Lower lobe of right lung (tissue), 2 donors: ENCODE measurements at regions not wholly inside any gene's neighbourhood (a gene's known extent, or its start where the extent isn't known, plus 50 kb on each side); places are given as distances from the start of the nearest gene placed in this dataset.
"Not testable (repeated sequence)": the region's sequence is repeated elsewhere in the genome, so short reads cannot be mapped to it uniquely, and the experiment has no call there.

ENCODE experiments used
- ATAC-seq, 2 donors: fragments of 200-7000 bp; cut with Tn5 transposase; one replicate each; pipeline ENCODE4 v1.9.1; 2020 to 2022; ENCODE audit warnings: mild to moderate bottlenecking in 2 of 2, moderate library complexity in 2 of 2
- DNase-seq: peaks from one replicate; pipeline ENCODE4 v3.0.0-alpha.2; 2020
- H3K27ac ChIP-seq: fragments of 200-600 bp; one replicate; pipeline ENCODE4 v1.8.0; 2022
- H3K27me3 ChIP-seq: fragments of 200-600 bp; one replicate; pipeline ENCODE4 v1.8.0; 2022; ENCODE audit warnings: low read depth
- H3K36me3 ChIP-seq: fragments of 200-600 bp; one replicate; pipeline ENCODE4 v1.8.0; 2022; ENCODE audit warnings: mild to moderate bottlenecking
- H3K4me1 ChIP-seq: fragments of 200-600 bp; one replicate; pipeline ENCODE4 v1.8.0; 2022
- H3K4me3 ChIP-seq: fragments of 200-600 bp; one replicate; pipeline ENCODE4 v1.8.0; 2022; ENCODE audit warnings: mild to moderate bottlenecking
- H3K9me3 ChIP-seq: fragments of 200-600 bp; one replicate; pipeline ENCODE4 v1.8.0; 2022
- CTCF ChIP-seq: fragments of 200-600 bp; IDR thresholded peaks from one replicate; pipeline ENCODE4 v1.8.0; 2022; ENCODE audit warnings: antibody characterized with exemption, mild to moderate bottlenecking
- intact Hi-C: fragments of 100-400 bp; cut with DNase I; formaldehyde crosslinking; loops from one replicate; pipeline ENCODE4 v1.11.0; 2022
- donor health status: DM: no; HTN: yes; CAD: no; lungs with severe emphysema.

- Histone ChIP-seq H3K36me3 (no peaks in the 10 kb centered on the region), H3K4me3 (no peak overlapping the region), H3K4me1 (peaks cover 3% of the 10 kb centered on the region), H3K9me3 (no peaks in the 10 kb centered on the region), H3K27me3 (no peaks in the 10 kb centered on the region), H3K27ac (no peak overlapping the region)
- ATAC-seq (no peak), DNase-seq (no peak)
- intact Hi-C loops: no loop called here
- TF ChIP-seq CTCF: no peak
Observed at GRCh38 chr20:54351371-54352136, 123.8 kb upstream of the DOK5 start.

GRCh38 chr20:54352541-54352940 is 122.9 kb upstream of the DOK5 start:
- H3K4me1 ChIP-seq, ATAC-seq, DNase-seq, intact Hi-C loops, H3K9me3 ChIP-seq, H3K27me3 ChIP-seq, H3K4me3 ChIP-seq, H3K36me3 ChIP-seq, H3K27ac ChIP-seq: not testable (repeated sequence)

DNA sequence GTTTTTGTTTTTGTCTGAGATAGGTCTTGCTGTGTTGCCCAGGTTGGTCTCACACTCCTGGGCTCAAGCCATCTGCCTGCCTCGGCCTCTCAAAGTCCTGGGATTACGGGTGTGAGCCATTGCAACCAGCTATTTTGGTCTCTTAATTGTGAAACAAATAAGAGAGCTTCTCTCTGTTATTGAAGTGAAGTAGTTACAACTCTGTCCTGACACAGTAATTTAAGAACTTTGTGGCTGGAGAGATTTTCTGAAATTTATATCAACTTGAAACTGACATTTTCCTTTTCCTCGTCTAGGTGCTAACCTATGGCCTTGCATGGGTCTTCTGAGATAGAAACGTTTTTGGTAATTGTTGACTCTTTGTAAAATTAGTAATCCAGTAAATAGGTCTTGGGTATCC is 122.1 kb upstream of the DOK5 start:
- H3K27ac ChIP-seq: no peak overlapping the region
- no peak for ATAC-seq
- H3K9me3 ChIP-seq: no peaks in the 10 kb centered on the region
- peaks cover 3% of the 10 kb centered on the region for H3K4me1 ChIP-seq
- no peak for TF ChIP-seq CTCF
- no peaks in the 10 kb centered on the region for H3K27me3 ChIP-seq
- DNase-seq: no peak
- no peaks in the 10 kb centered on the region for H3K36me3 ChIP-seq
- no peak overlapping the region for H3K4me3 ChIP-seq
- intact Hi-C loops: no loop called here

GRCh38 chr20:54355631-54356280 is 119.6 kb upstream of the DOK5 start:
- no peaks in the 10 kb centered on the region for H3K9me3 ChIP-seq
- intact Hi-C loops: no loop called here
- ATAC-seq (no peak), DNase-seq (no peak)
- H3K4me1 ChIP-seq: no peaks in the 10 kb centered on the region
- no peaks in the 10 kb centered on the region for H3K36me3 ChIP-seq
- H3K27me3 ChIP-seq: no peaks in the 10 kb centered on the region
- TF ChIP-seq CTCF: no peak
- H3K27ac ChIP-seq: no peak overlapping the region
- no peak overlapping the region for H3K4me3 ChIP-seq

GRCh38 chr20:54356801-54357200 is 118.6 kb upstream of the DOK5 start:
- no peaks in the 10 kb centered on the region for H3K9me3 ChIP-seq
- H3K4me3 ChIP-seq: no peak overlapping the region
- no peak for TF ChIP-seq CTCF
- DNase-seq: no peak
- intact Hi-C loops: no loop called here
- no peak for ATAC-seq
- no peaks in the 10 kb centered on the region for H3K36me3 ChIP-seq
- no peaks in the 10 kb centered on the region for H3K27me3 ChIP-seq
- H3K27ac ChIP-seq: no peak overlapping the region
- H3K4me1 ChIP-seq: no peaks in the 10 kb centered on the region

- no peaks in the 10 kb centered on the region for H3K27me3 ChIP-seq
- no peak overlapping the region for H3K4me3 ChIP-seq
- no peaks in the 10 kb centered on the region for H3K36me3 ChIP-seq
- no peak for DNase-seq
- no peaks in the 10 kb centered on the region for H3K4me1 ChIP-seq
- no peak for TF ChIP-seq CTCF
- H3K9me3 ChIP-seq: no peaks in the 10 kb centered on the region
- H3K27ac ChIP-seq: no peak overlapping the region
- no peak for ATAC-seq
- intact Hi-C loops: no loop called here
Observed at GRCh38 chr20:54361475-54361874, 113.9 kb upstream of the DOK5 start.
